Nephron progenitor cell (in vitro differentiated cells): ENCODE measurements at regions not wholly inside any gene's neighbourhood (a gene's known extent, or its start where the extent isn't known, plus 50 kb on each side); places are given as distances from the start of the nearest gene placed in this dataset.

Experiments
- DNase-seq: peaks from one replicate; pipeline ENCODE4 v3.0.0; 2021
- H3K27ac Mint-ChIP-seq: 2 replicates; pipeline ENCODE4 v1.8.0; 2021; ENCODE audit warnings: mild to moderate bottlenecking, moderate library complexity, mixed read lengths
- H3K27me3 Mint-ChIP-seq: 2 replicates; pipeline ENCODE4 v1.8.0; 2021; ENCODE audit warnings: mild to moderate bottlenecking, low read depth, mixed read lengths; ENCODE audit not compliant: poor library complexity
- H3K36me3 Mint-ChIP-seq: 2 replicates; pipeline ENCODE4 v1.8.0; 2021; ENCODE audit warnings: low read depth, mixed read lengths
- H3K4me1 Mint-ChIP-seq: 2 replicates; pipeline ENCODE4 v1.8.0; 2021; ENCODE audit warnings: mixed read lengths
- H3K4me3 Mint-ChIP-seq: 2 replicates; pipeline ENCODE4 v1.8.0; 2021; ENCODE audit warnings: mild to moderate bottlenecking, moderate library complexity, mixed read lengths
- H3K9me3 Mint-ChIP-seq: 2 replicates; pipeline ENCODE4 v1.8.0; 2021; ENCODE audit warnings: mild to moderate bottlenecking, moderate library complexity, mixed read lengths
- TF ChIP-seq, protein P1 (sequence below): fragments of 200-600 bp; sonication (generic); IDR thresholded peaks from 2 replicates; pipeline ENCODE4 v1.5.0; 2021; ENCODE audit warnings: antibody characterized with exemption

- TF ChIP-seq, protein P1, sequence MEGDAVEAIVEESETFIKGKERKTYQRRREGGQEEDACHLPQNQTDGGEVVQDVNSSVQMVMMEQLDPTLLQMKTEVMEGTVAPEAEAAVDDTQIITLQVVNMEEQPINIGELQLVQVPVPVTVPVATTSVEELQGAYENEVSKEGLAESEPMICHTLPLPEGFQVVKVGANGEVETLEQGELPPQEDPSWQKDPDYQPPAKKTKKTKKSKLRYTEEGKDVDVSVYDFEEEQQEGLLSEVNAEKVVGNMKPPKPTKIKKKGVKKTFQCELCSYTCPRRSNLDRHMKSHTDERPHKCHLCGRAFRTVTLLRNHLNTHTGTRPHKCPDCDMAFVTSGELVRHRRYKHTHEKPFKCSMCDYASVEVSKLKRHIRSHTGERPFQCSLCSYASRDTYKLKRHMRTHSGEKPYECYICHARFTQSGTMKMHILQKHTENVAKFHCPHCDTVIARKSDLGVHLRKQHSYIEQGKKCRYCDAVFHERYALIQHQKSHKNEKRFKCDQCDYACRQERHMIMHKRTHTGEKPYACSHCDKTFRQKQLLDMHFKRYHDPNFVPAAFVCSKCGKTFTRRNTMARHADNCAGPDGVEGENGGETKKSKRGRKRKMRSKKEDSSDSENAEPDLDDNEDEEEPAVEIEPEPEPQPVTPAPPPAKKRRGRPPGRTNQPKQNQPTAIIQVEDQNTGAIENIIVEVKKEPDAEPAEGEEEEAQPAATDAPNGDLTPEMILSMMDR, result no peak
- peak; percentile 74 for DNase-seq
- Mint-ChIP-seq H3K27me3 (peaks cover 98% of the 10 kb centered on the region), H3K4me1 (peaks cover 19% of the 10 kb centered on the region), H3K4me3 (no peak overlapping the region), H3K36me3 (no peaks in the 10 kb centered on the region), H3K9me3 (no peaks in the 10 kb centered on the region), H3K27ac (no peak overlapping the region)
Measured at GRCh38 chr5:141753971-141754713, 72.1 kb upstream of the ARAP3 start.

DNA sequence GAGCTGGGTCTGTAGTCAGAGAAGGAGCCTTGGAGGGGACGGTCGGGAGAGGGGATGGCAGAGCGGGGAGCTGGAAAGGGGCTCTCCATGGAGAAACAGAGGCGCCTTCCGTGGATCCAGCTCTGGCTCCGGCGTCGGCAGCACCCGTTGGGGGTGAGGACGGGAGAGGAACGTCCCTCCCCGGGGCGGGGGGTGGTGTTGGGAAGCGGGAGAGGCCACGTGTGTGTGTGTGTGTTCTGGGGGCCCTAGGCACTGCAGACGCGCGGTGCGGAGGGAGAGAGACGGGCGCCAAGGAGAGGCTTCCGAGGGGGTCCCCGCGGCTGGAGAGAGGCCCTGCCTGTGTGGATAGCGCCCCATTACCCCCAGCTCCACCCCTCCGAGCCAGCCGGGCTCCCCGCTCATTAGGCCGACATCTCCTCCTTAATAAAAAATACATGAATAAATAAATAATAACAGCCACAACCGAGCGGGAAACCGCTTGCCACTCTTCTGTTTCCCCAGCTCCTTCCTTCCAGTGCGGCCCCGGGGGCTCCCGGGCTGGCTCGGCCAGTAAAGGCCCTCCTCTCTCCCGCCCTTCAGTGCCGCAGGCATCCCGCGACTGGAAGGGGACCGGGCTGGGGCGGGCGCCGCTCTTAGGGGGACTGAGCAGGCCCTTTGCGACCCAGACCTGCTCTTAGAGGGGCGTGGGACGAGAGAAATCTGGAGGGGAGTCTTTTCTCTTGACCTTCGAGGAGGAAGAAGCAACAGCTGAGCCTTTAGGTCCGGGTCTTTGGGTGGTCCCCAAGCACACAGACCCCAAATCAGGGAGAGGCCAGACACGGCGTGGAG lies 71.3 kb upstream of the ARAP3 start:
- H3K9me3 Mint-ChIP-seq, result no peaks in the 10 kb centered on the region
- no peaks in the 10 kb centered on the region for H3K36me3 Mint-ChIP-seq
- DNase-seq, result no peak
- H3K4me3 Mint-ChIP-seq, result no peak overlapping the region
- H3K27ac Mint-ChIP-seq, result no peak overlapping the region
- TF ChIP-seq, protein P1, result no peak
- H3K4me1 Mint-ChIP-seq, result peaks cover 12% of the 10 kb centered on the region
- peaks cover 97% of the 10 kb centered on the region for H3K27me3 Mint-ChIP-seq

- TF ChIP-seq, protein P1, result no peak
- H3K4me1 Mint-ChIP-seq, result peaks cover 47% of the 10 kb centered on the region
- H3K27me3 Mint-ChIP-seq, result peaks cover 65% of the 10 kb centered on the region
- H3K36me3 Mint-ChIP-seq, result no peaks in the 10 kb centered on the region
- no peaks in the 10 kb centered on the region for H3K9me3 Mint-ChIP-seq
- DNase-seq, result peak; percentile 82
- no peak overlapping the region for H3K4me3 Mint-ChIP-seq
- no peak overlapping the region for H3K27ac Mint-ChIP-seq
Measured at GRCh38 chr5:141747152-141748141, 65.4 kb upstream of the ARAP3 start.

GRCh38 chr5:141746395-141746794 lies 64.4 kb upstream of the ARAP3 start:
- Mint-ChIP-seq H3K27ac (no peak overlapping the region), H3K9me3 (no peaks in the 10 kb centered on the region), H3K27me3 (peaks cover 55% of the 10 kb centered on the region), H3K4me1 (peaks cover 47% of the 10 kb centered on the region), H3K36me3 (no peaks in the 10 kb centered on the region), H3K4me3 (no peak overlapping the region)
- DNase-seq, result no peak
- TF ChIP-seq, protein P1, result no peak

- DNase-seq, result no peak
- Mint-ChIP-seq H3K27me3 (peaks cover 52% of the 10 kb centered on the region), H3K4me1 (peaks cover 47% of the 10 kb centered on the region), H3K4me3 (peak overlapping the region; percentile 37), H3K27ac (no peak overlapping the region), H3K9me3 (no peaks in the 10 kb centered on the region), H3K36me3 (no peaks in the 10 kb centered on the region)
- TF ChIP-seq, protein P1, result no peak
Measured at GRCh38 chr5:141745390-141745789, 63.4 kb upstream of the ARAP3 start.
